OCI-LY3 (cell line): ENCODE measurements at regions not wholly inside any gene's neighbourhood (a gene's known extent, or its start where the extent isn't known, plus 50 kb on each side); places are given as distances from the start of the nearest gene placed in this dataset.

ENCODE experiments used
- H2AFZ ChIP-seq: fragments of 200-600, 300-600 bp; shearing (Covaris generic); 2 replicates; pipeline ENCODE4 v1.6.0; 2014; ENCODE audit warnings: antibody characterized with exemption, low read depth, low read length
- H3K27ac ChIP-seq: fragments of 200-600, 300-600 bp; sonication (generic); 2 replicates; pipeline ENCODE4 v1.5.1; 2014; ENCODE audit warnings: mild to moderate bottlenecking, low read length, moderate library complexity, mixed read lengths
- H3K27me3 ChIP-seq: fragments of 200-600, 300-600 bp; sonication (generic); 2 replicates; pipeline ENCODE4 v1.6.1; 2014; ENCODE audit warnings: low read depth, low read length, mixed read lengths
- H3K36me3 ChIP-seq: fragments of 200-600, 300-600 bp; sonication (generic); replicated peaks from 2 replicates; pipeline ENCODE3; 2014; ENCODE audit warnings: low read depth, low read length, mixed read lengths
- H3K4me1 ChIP-seq: fragments of 300-600, 200-600 bp; sonication (generic); 2 replicates; pipeline ENCODE4 v1.6.1; 2014; ENCODE audit warnings: low read length, mixed read lengths
- H3K4me2 ChIP-seq: fragments of 200-600, 300-600 bp; sonication (generic); 2 replicates; pipeline ENCODE4 v1.6.1; 2014; ENCODE audit warnings: low read length, mixed read lengths
- H3K4me3 ChIP-seq: fragments of 300-600, 200-600 bp; sonication (generic); 2 replicates; pipeline ENCODE4 v1.5.1; 2014; ENCODE audit warnings: antibody characterized with exemption, mild to moderate bottlenecking, low read length, moderate library complexity
- H3K79me2 ChIP-seq: fragments of 300-600, 200-600 bp; shearing (Covaris generic); 2 replicates; pipeline ENCODE4 v1.6.1; 2014; ENCODE audit warnings: mild to moderate bottlenecking, low read length, mixed read lengths
- H3K9ac ChIP-seq: fragments of 300-600, 200-600 bp; shearing (Covaris generic); 2 replicates; pipeline ENCODE4 v1.6.0; 2014; ENCODE audit warnings: mild to moderate bottlenecking, low read length, moderate library complexity
- H3K9me3 ChIP-seq: fragments of 200-600, 300-600 bp; shearing (Covaris generic); 2 replicates; pipeline ENCODE4 v1.6.1; 2014; ENCODE audit warnings: low read length, mixed read lengths; ENCODE audit not compliant: insufficient read depth
- H4K20me1 ChIP-seq: fragments of 200-600, 300-600 bp; sonication (generic); 2 replicates; pipeline ENCODE4 v1.6.1; 2016; ENCODE audit warnings: low read length, mixed read lengths; ENCODE audit not compliant: insufficient read depth
- EZH2phosphoT487 ChIP-seq: fragments of 200-600 bp; shearing (Covaris generic); IDR thresholded peaks from 2 replicates; pipeline ENCODE4 v1.6.1; 2018; ENCODE audit warnings: antibody characterized with exemption, mixed run types, low read depth
- TF ChIP-seq, protein P1 (sequence below): fragments of 200-600, 300-600 bp; sonication (generic); IDR thresholded peaks from 2 replicates; pipeline ENCODE4 v1.5.1; 2014; ENCODE audit warnings: antibody characterized with exemption, low read length, low read depth

GRCh38 chr3:176009256-176009655 lies 1150.1 kb downstream of the NAALADL2 start:
- no peaks in the 10 kb centered on the region for H4K20me1 ChIP-seq
- H3K4me3 ChIP-seq, result no peak overlapping the region
- H3K27me3 ChIP-seq, result no peaks in the 10 kb centered on the region
- H3K79me2 ChIP-seq, result no peaks in the 10 kb centered on the region
- H3K9ac ChIP-seq, result no peak overlapping the region
- H3K9me3 ChIP-seq, result no peaks in the 10 kb centered on the region
- H3K4me1 ChIP-seq, result no peaks in the 10 kb centered on the region
- H3K36me3 ChIP-seq, result no peaks in the 10 kb centered on the region
- no peak overlapping the region for H3K27ac ChIP-seq
- no peak overlapping the region for H2AFZ ChIP-seq
- H3K4me2 ChIP-seq, result no peak overlapping the region
- no peak for TF ChIP-seq EZH2phosphoT487
- TF ChIP-seq, protein P1, sequence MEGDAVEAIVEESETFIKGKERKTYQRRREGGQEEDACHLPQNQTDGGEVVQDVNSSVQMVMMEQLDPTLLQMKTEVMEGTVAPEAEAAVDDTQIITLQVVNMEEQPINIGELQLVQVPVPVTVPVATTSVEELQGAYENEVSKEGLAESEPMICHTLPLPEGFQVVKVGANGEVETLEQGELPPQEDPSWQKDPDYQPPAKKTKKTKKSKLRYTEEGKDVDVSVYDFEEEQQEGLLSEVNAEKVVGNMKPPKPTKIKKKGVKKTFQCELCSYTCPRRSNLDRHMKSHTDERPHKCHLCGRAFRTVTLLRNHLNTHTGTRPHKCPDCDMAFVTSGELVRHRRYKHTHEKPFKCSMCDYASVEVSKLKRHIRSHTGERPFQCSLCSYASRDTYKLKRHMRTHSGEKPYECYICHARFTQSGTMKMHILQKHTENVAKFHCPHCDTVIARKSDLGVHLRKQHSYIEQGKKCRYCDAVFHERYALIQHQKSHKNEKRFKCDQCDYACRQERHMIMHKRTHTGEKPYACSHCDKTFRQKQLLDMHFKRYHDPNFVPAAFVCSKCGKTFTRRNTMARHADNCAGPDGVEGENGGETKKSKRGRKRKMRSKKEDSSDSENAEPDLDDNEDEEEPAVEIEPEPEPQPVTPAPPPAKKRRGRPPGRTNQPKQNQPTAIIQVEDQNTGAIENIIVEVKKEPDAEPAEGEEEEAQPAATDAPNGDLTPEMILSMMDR, result no peak

DNA sequence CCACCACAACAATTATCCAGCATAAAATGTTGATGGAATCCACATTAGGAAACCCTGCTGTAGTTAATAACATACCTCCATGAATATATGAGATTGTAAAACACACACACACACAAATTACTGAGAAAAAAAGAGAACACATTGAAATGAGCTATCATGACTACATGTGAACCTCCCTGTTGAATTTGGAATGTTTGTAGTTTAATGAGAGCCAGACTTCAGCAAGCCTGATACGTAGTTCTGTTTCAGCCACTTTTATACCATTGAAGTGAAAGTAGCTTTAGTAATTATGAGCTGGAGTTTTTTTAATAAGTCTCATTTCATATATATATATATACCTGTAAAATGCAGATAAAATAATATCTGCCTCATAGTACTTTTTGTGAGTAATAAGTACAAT lies 1146.4 kb downstream of the NAALADL2 start:
- H2AFZ ChIP-seq, result no peak overlapping the region
- H3K4me1 ChIP-seq, result no peaks in the 10 kb centered on the region
- H3K79me2 ChIP-seq, result no peaks in the 10 kb centered on the region
- H3K9ac ChIP-seq, result no peak overlapping the region
- no peak overlapping the region for H3K27ac ChIP-seq
- H3K9me3 ChIP-seq, result no peaks in the 10 kb centered on the region
- TF ChIP-seq EZH2phosphoT487, result no peak
- TF ChIP-seq, protein P1, result no peak
- H3K4me2 ChIP-seq, result no peak overlapping the region
- no peak overlapping the region for H3K4me3 ChIP-seq
- no peaks in the 10 kb centered on the region for H3K27me3 ChIP-seq
- no peaks in the 10 kb centered on the region for H3K36me3 ChIP-seq
- H4K20me1 ChIP-seq, result no peaks in the 10 kb centered on the region

GRCh38 chr3:175989161-175989560 lies 1130.0 kb downstream of the NAALADL2 start:
- Histone ChIP-seq H3K9ac (no peak overlapping the region), H3K4me2 (no peak overlapping the region), H3K79me2 (no peaks in the 10 kb centered on the region), H3K27ac (no peak overlapping the region), H4K20me1 (no peaks in the 10 kb centered on the region), H3K36me3 (no peaks in the 10 kb centered on the region), H3K4me3 (no peak overlapping the region), H3K27me3 (no peaks in the 10 kb centered on the region), H3K9me3 (no peaks in the 10 kb centered on the region), H3K4me1 (no peaks in the 10 kb centered on the region), H2AFZ (no peak overlapping the region)
- TF ChIP-seq, protein P1, result no peak
- TF ChIP-seq EZH2phosphoT487, result no peak

GRCh38 chr3:175988401-175988800 lies 1129.3 kb downstream of the NAALADL2 start:
- Histone ChIP-seq H3K4me2 (no peak overlapping the region), H3K79me2 (no peaks in the 10 kb centered on the region), H3K4me1 (no peaks in the 10 kb centered on the region), H3K9ac (no peak overlapping the region), H3K27me3 (no peaks in the 10 kb centered on the region), H3K36me3 (no peaks in the 10 kb centered on the region), H4K20me1 (no peaks in the 10 kb centered on the region), H3K9me3 (no peaks in the 10 kb centered on the region), H2AFZ (no peak overlapping the region), H3K27ac (no peak overlapping the region), H3K4me3 (no peak overlapping the region)
- TF ChIP-seq, protein P1, result no peak
- no peak for TF ChIP-seq EZH2phosphoT487
